ENCODE measurements at regions not wholly inside any gene's neighbourhood (a gene's known extent, or its start where the extent isn't known, plus 50 kb on each side); places are given as distances from the start of the nearest gene placed in this dataset.
"Not testable (repeated sequence)": the region's sequence is repeated elsewhere in the genome, so short reads cannot be mapped to it uniquely, and the experiment has no call there.

GRCh38 chr15:54792526-54792925 lies 404.2 kb downstream of the RSL24D1 start:
- DNase-seq (ENCODE audit: low read depth) (no peak), FAIRE-seq (no peak)
- Histone ChIP-seq H3K4me1 (ENCODE audit: insufficient read depth, low read length) (no peaks in the 10 kb centered on the region), H3K9ac (ENCODE audit: low read length) (no peak overlapping the region), H3K9me3 (ENCODE audit: insufficient read depth, low read depth, low read length) (no peaks in the 10 kb centered on the region), H3K4me2 (ENCODE audit: low read length) (no peak overlapping the region), H2AFZ (ENCODE audit: low read depth, low read length) (no peak overlapping the region), H3K27ac (ENCODE audit: low read depth, low read length) (no peak overlapping the region), H3K27me3 (ENCODE audit: insufficient read depth, low read length) (no peaks in the 10 kb centered on the region), H3K36me3 (ENCODE audit: insufficient read depth, low read length) (no peaks in the 10 kb centered on the region), H3K79me2 (ENCODE audit: insufficient read depth, low read length) (no peaks in the 10 kb centered on the region), H4K20me1 (ENCODE audit: insufficient read depth, low read length) (no peaks in the 10 kb centered on the region), H3K4me3 (ENCODE audit: insufficient read depth, low read depth, low read length) (no peak overlapping the region)
- Mint-ChIP-seq H3K36me3 (ENCODE audit: low read depth, unreplicated experiment) (no peaks in the 10 kb centered on the region), H3K27me3 (ENCODE audit: low read depth, unreplicated experiment) (no peaks in the 10 kb centered on the region), H3K27ac (ENCODE audit: unreplicated experiment) (no peak overlapping the region), H3K4me1 (ENCODE audit: low read depth, unreplicated experiment) (no peaks in the 10 kb centered on the region), H3K9me3 (ENCODE audit: unreplicated experiment) (no peaks in the 10 kb centered on the region), H3K4me3 (ENCODE audit: unreplicated experiment) (no peak overlapping the region)
- no peak for TF ChIP-seq EZH2 (IDR thresholded peaks at IDR 0.05; ENCODE audit: insufficient read depth, low read length)
- TF ChIP-seq, protein P1, sequence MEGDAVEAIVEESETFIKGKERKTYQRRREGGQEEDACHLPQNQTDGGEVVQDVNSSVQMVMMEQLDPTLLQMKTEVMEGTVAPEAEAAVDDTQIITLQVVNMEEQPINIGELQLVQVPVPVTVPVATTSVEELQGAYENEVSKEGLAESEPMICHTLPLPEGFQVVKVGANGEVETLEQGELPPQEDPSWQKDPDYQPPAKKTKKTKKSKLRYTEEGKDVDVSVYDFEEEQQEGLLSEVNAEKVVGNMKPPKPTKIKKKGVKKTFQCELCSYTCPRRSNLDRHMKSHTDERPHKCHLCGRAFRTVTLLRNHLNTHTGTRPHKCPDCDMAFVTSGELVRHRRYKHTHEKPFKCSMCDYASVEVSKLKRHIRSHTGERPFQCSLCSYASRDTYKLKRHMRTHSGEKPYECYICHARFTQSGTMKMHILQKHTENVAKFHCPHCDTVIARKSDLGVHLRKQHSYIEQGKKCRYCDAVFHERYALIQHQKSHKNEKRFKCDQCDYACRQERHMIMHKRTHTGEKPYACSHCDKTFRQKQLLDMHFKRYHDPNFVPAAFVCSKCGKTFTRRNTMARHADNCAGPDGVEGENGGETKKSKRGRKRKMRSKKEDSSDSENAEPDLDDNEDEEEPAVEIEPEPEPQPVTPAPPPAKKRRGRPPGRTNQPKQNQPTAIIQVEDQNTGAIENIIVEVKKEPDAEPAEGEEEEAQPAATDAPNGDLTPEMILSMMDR (IDR thresholded peaks at IDR 0.05; ENCODE audit: insufficient read depth, low read depth, low read length), result no peak

- H3K36me3 Mint-ChIP-seq (ENCODE audit: low read depth, unreplicated experiment), result no peaks in the 10 kb centered on the region
- no peak for DNase-seq (ENCODE audit: low read depth)
- Histone ChIP-seq H3K79me2 (ENCODE audit: insufficient read depth, low read length) (no peaks in the 10 kb centered on the region), H3K27me3 (ENCODE audit: insufficient read depth, low read length) (no peaks in the 10 kb centered on the region), H2AFZ (ENCODE audit: low read depth, low read length) (no peak overlapping the region), H3K4me3 (ENCODE audit: insufficient read depth, low read depth, low read length) (no peak overlapping the region), H3K4me2 (ENCODE audit: low read length) (no peak overlapping the region), H3K4me1 (ENCODE audit: insufficient read depth, low read length) (no peaks in the 10 kb centered on the region), H3K36me3 (ENCODE audit: insufficient read depth, low read length) (no peaks in the 10 kb centered on the region), H3K9me3 (ENCODE audit: insufficient read depth, low read depth, low read length) (no peaks in the 10 kb centered on the region), H3K27ac (ENCODE audit: low read depth, low read length) (no peak overlapping the region), H3K9ac (ENCODE audit: low read length) (no peak overlapping the region), H4K20me1 (ENCODE audit: insufficient read depth, low read length) (no peaks in the 10 kb centered on the region)
- FAIRE-seq, result no peak
- H3K27ac Mint-ChIP-seq (ENCODE audit: unreplicated experiment), result no peak overlapping the region
- H3K4me3 Mint-ChIP-seq (ENCODE audit: unreplicated experiment), result no peak overlapping the region
- H3K27me3 Mint-ChIP-seq (ENCODE audit: low read depth, unreplicated experiment), result no peaks in the 10 kb centered on the region
- H3K9me3 Mint-ChIP-seq (ENCODE audit: unreplicated experiment), result peaks cover 6% of the 10 kb centered on the region
- H3K4me1 Mint-ChIP-seq (ENCODE audit: low read depth, unreplicated experiment), result no peaks in the 10 kb centered on the region
- TF ChIP-seq, protein P1 (IDR thresholded peaks at IDR 0.05; ENCODE audit: insufficient read depth, low read depth, low read length), result no peak
- TF ChIP-seq EZH2 (IDR thresholded peaks at IDR 0.05; ENCODE audit: insufficient read depth, low read length), result no peak
These were observed 406.0 kb downstream of the RSL24D1 start for GRCh38 chr15:54790693-54791092.

DNA sequence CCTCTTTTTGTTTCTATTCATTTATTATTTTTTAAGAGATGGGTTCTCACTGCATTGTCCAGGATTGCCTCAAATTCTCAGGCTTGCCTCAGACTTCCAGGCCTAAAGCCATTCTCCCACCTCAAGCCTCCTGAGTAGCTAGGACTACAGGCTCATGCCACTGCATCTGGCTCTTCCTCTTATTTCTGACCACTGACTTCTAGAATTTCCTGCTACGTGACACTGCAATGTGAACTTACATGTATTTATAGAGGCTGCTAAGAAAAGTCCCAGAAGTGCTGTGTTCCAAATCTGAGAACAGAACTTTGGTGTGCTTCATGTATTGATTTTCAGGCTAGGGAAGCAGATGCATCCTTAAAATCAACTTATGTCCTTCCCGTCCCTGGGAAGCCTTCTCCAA lies 407.4 kb downstream of the RSL24D1 start:
- no peaks in the 10 kb centered on the region for H3K27me3 ChIP-seq (ENCODE audit: insufficient read depth, low read length)
- TF ChIP-seq EZH2 (IDR thresholded peaks at IDR 0.05; ENCODE audit: insufficient read depth, low read length), result no peak
- TF ChIP-seq, protein P1 (IDR thresholded peaks at IDR 0.05; ENCODE audit: insufficient read depth, low read depth, low read length), result no peak
- FAIRE-seq (no peak), DNase-seq (ENCODE audit: low read depth) (no peak)
- H3K4me3 ChIP-seq (ENCODE audit: insufficient read depth, low read depth, low read length), result no peak overlapping the region
- no peak overlapping the region for H3K4me3 Mint-ChIP-seq (ENCODE audit: unreplicated experiment)
- H3K9me3 Mint-ChIP-seq (ENCODE audit: unreplicated experiment), result peaks cover 11% of the 10 kb centered on the region
- H3K9me3 ChIP-seq (ENCODE audit: insufficient read depth, low read depth, low read length), result no peaks in the 10 kb centered on the region
- H3K4me1 Mint-ChIP-seq (ENCODE audit: low read depth, unreplicated experiment), result no peaks in the 10 kb centered on the region
- no peak overlapping the region for H3K27ac Mint-ChIP-seq (ENCODE audit: unreplicated experiment)
- H3K4me2 ChIP-seq (ENCODE audit: low read length), result no peak overlapping the region
- H3K27me3 Mint-ChIP-seq (ENCODE audit: low read depth, unreplicated experiment), result no peaks in the 10 kb centered on the region
- no peaks in the 10 kb centered on the region for H3K4me1 ChIP-seq (ENCODE audit: insufficient read depth, low read length)
- no peaks in the 10 kb centered on the region for H4K20me1 ChIP-seq (ENCODE audit: insufficient read depth, low read length)
- H2AFZ ChIP-seq (ENCODE audit: low read depth, low read length), result no peak overlapping the region
- no peak overlapping the region for H3K27ac ChIP-seq (ENCODE audit: low read depth, low read length)
- H3K79me2 ChIP-seq (ENCODE audit: insufficient read depth, low read length), result no peaks in the 10 kb centered on the region
- no peaks in the 10 kb centered on the region for H3K36me3 ChIP-seq (ENCODE audit: insufficient read depth, low read length)
- no peaks in the 10 kb centered on the region for H3K36me3 Mint-ChIP-seq (ENCODE audit: low read depth, unreplicated experiment)
- no peak overlapping the region for H3K9ac ChIP-seq (ENCODE audit: low read length)

DNA sequence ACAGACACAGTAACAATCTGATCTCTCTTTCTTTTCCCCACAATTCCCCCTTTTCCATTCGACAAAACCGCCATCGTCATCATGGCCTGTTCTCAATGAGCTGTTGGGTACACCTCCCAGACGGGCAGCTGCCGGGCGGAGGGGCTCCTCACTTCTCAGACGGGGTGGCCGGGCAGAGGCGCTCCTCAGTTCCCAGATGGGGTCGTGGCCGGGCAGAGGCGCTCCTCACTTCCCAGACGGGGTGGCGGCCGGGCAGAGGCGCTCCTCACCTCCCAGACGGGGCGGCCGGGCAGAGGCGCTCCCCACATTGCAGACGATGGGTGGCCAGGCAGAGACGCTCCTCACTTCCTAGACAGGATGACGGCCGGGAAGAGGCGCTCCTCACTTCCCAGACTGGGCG lies 415.5 kb downstream of the RSL24D1 start:
- not testable (repeated sequence) for H3K79me2 ChIP-seq (ENCODE audit: insufficient read depth, low read length); H3K27me3 ChIP-seq (ENCODE audit: insufficient read depth, low read length); H3K4me3 Mint-ChIP-seq (ENCODE audit: unreplicated experiment); H3K27me3 Mint-ChIP-seq (ENCODE audit: low read depth, unreplicated experiment); H3K27ac Mint-ChIP-seq (ENCODE audit: unreplicated experiment); H2AFZ ChIP-seq (ENCODE audit: low read depth, low read length); H3K36me3 ChIP-seq (ENCODE audit: insufficient read depth, low read length); H3K36me3 Mint-ChIP-seq (ENCODE audit: low read depth, unreplicated experiment); H3K4me3 ChIP-seq (ENCODE audit: insufficient read depth, low read depth, low read length); H3K27ac ChIP-seq (ENCODE audit: low read depth, low read length); FAIRE-seq; H3K9ac ChIP-seq (ENCODE audit: low read length); H3K4me1 Mint-ChIP-seq (ENCODE audit: low read depth, unreplicated experiment); H3K4me1 ChIP-seq (ENCODE audit: insufficient read depth, low read length); DNase-seq (ENCODE audit: low read depth); H4K20me1 ChIP-seq (ENCODE audit: insufficient read depth, low read length); H3K9me3 ChIP-seq (ENCODE audit: insufficient read depth, low read depth, low read length); H3K4me2 ChIP-seq (ENCODE audit: low read length)
- H3K9me3 Mint-ChIP-seq (ENCODE audit: unreplicated experiment), result peaks cover 18% of the 10 kb centered on the region
